ENCODE measurements at regions not wholly inside any gene's neighbourhood (a gene's known extent, or its start where the extent isn't known, plus 50 kb on each side); places are given as distances from the start of the nearest gene placed in this dataset.

- Histone ChIP-seq H3K27me3 (replicated peaks; ENCODE audit: control insufficient read depth, insufficient read depth, low read length) (no peaks in the 10 kb centered on the region), H3K4me3 (ENCODE audit: low read depth, low read length) (no peak overlapping the region), H3K36me3 (ENCODE audit: control insufficient read depth, insufficient read depth, low read length) (no peaks in the 10 kb centered on the region), H3K4me1 (no peaks in the 10 kb centered on the region), H3K9me3 (no peaks in the 10 kb centered on the region)
- H3K4me1 Mint-ChIP-seq (ENCODE audit: low read depth, unreplicated experiment), result no peaks in the 10 kb centered on the region
- no peak for DNase-seq
- H3K4me3 Mint-ChIP-seq (ENCODE audit: unreplicated experiment), result no peak overlapping the region
- H3K27me3 Mint-ChIP-seq (ENCODE audit: insufficient read depth, unreplicated experiment), result no peaks in the 10 kb centered on the region
- no peaks in the 10 kb centered on the region for H3K36me3 Mint-ChIP-seq (ENCODE audit: insufficient read depth, unreplicated experiment)
- POLR2A ChIA-PET, result no interaction called here
- H3K9me3 Mint-ChIP-seq (ENCODE audit: unreplicated experiment), result peaks cover 34% of the 10 kb centered on the region
- CTCF ChIA-PET, result no interaction called here
- intact Hi-C loops (cut with micrococcal nuclease; ENCODE audit: unreplicated experiment), result no loop called here
- no peak overlapping the region for H3K27ac Mint-ChIP-seq (ENCODE audit: unreplicated experiment)
- BruUV-seq (replicated peaks), result no TSS peak
- no peak for TF ChIP-seq CTCF (IDR thresholded peaks at IDR 0.05; ENCODE audit: insufficient read depth in 1 of 2, low read depth in 1 of 2, low read length in 1 of 2, severe bottlenecking in 1 of 2, unreplicated experiment in 1 of 2)
Measured at GRCh38 chr2:234558642-234559041, 61.8 kb upstream of the ARL4C start.

- Mint-ChIP-seq H3K27me3 (ENCODE audit: insufficient read depth, unreplicated experiment) (no peaks in the 10 kb centered on the region), H3K9me3 (ENCODE audit: unreplicated experiment) (peaks cover 34% of the 10 kb centered on the region), H3K4me3 (ENCODE audit: unreplicated experiment) (no peak overlapping the region), H3K36me3 (ENCODE audit: insufficient read depth, unreplicated experiment) (no peaks in the 10 kb centered on the region), H3K27ac (ENCODE audit: unreplicated experiment) (no peak overlapping the region), H3K4me1 (ENCODE audit: low read depth, unreplicated experiment) (no peaks in the 10 kb centered on the region)
- TF ChIP-seq CTCF (IDR thresholded peaks at IDR 0.05; ENCODE audit: insufficient read depth in 1 of 2, low read depth in 1 of 2, low read length in 1 of 2, severe bottlenecking in 1 of 2, unreplicated experiment in 1 of 2), result no peak
- DNase-seq, result no peak
- no peaks in the 10 kb centered on the region for H3K36me3 ChIP-seq (ENCODE audit: control insufficient read depth, insufficient read depth, low read length)
- H3K9me3 ChIP-seq, result no peaks in the 10 kb centered on the region
- H3K4me3 ChIP-seq (ENCODE audit: low read depth, low read length), result no peak overlapping the region
- ChIA-PET POLR2A (no interaction called here), CTCF (interaction anchor here (1.1 kb wide), 1 partner anchor 550 kb away, joined by 3 read pairs; no protein-coding TSS in a partner anchor)
- no TSS peak for BruUV-seq (replicated peaks)
- no peaks in the 10 kb centered on the region for H3K27me3 ChIP-seq (replicated peaks; ENCODE audit: control insufficient read depth, insufficient read depth, low read length)
- no peaks in the 10 kb centered on the region for H3K4me1 ChIP-seq
- intact Hi-C loops (cut with micrococcal nuclease; ENCODE audit: unreplicated experiment), result no loop called here
Measured at GRCh38 chr2:234556848-234557573, 60.1 kb upstream of the ARL4C start.

GRCh38 chr2:234555616-234556249 is 58.9 kb upstream of the ARL4C start:
- no peaks in the 10 kb centered on the region for H3K27me3 Mint-ChIP-seq (ENCODE audit: insufficient read depth, unreplicated experiment)
- H3K9me3 Mint-ChIP-seq (ENCODE audit: unreplicated experiment), result peaks cover 21% of the 10 kb centered on the region
- no peaks in the 10 kb centered on the region for H3K4me1 ChIP-seq
- H3K9me3 ChIP-seq, result no peaks in the 10 kb centered on the region
- no peaks in the 10 kb centered on the region for H3K36me3 ChIP-seq (ENCODE audit: control insufficient read depth, insufficient read depth, low read length)
- ChIA-PET POLR2A (no interaction called here), CTCF (no interaction called here)
- BruUV-seq (replicated peaks), result no TSS peak
- intact Hi-C loops (cut with micrococcal nuclease; ENCODE audit: unreplicated experiment), result no loop called here
- H3K27me3 ChIP-seq (replicated peaks; ENCODE audit: control insufficient read depth, insufficient read depth, low read length), result no peaks in the 10 kb centered on the region
- no peaks in the 10 kb centered on the region for H3K4me1 Mint-ChIP-seq (ENCODE audit: low read depth, unreplicated experiment)
- no peaks in the 10 kb centered on the region for H3K36me3 Mint-ChIP-seq (ENCODE audit: insufficient read depth, unreplicated experiment)
- H3K4me3 Mint-ChIP-seq (ENCODE audit: unreplicated experiment), result no peak overlapping the region
- TF ChIP-seq CTCF (IDR thresholded peaks at IDR 0.05; ENCODE audit: insufficient read depth in 1 of 2, low read depth in 1 of 2, low read length in 1 of 2, severe bottlenecking in 1 of 2, unreplicated experiment in 1 of 2), result no peak
- H3K4me3 ChIP-seq (ENCODE audit: low read depth, low read length), result no peak overlapping the region
- no peak for DNase-seq
- no peak overlapping the region for H3K27ac Mint-ChIP-seq (ENCODE audit: unreplicated experiment)
